ENCODE measurements at regions not wholly inside any gene's neighbourhood (a gene's known extent, or its start where the extent isn't known, plus 50 kb on each side); places are given as distances from the start of the nearest gene placed in this dataset.

DNA sequence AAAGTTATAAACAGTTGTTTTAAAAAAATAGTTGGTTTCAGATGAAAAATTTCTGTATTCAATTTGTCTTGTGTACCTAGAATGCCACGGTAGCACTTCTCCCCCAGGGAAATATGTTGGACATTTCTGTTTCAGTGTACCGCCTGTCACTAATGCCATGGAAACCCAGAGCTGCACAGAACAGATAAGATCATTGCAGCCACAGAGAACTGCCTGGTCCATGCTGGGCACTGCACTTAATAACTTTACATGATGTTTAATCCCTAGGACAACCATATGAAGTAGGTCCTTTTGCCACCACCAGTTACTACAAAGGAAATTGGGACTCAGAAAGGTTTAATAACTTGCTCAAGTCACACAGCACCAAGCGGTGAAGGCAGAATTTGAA, 253.4 kb upstream of the SRRM4 start:
- POLR2A ChIA-PET, result no interaction called here
- in situ Hi-C loops (cut with MboI), result no loop called here
- no peak for DNase-seq (ENCODE audit: extremely low read depth in 1 of 4, low spot score in 3 of 4)

DNA sequence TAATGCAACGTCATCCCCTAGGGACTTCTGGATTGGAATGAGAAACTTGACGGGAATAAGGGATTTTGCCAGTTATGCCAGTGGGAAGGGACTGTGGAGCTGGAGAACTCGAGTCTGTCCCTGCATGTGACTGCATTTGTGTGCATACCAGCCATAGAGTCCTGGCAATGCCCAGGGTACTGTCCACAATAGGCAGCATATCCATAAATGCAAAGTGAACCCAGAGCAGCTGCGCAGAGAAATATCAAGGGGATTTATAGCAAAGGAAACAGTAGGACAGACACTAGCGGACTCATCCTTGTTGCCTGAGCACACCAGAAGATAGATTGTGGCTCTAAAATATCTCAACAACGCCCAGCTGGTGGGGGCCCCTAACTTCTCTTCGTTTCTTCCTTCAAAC, 247.1 kb upstream of the SRRM4 start:
- intact Hi-C loops (cut with micrococcal nuclease) (no loop called here), in situ Hi-C loops (cut with MboI) (no loop called here)
- H2AFZ ChIP-seq (ENCODE audit: low read depth, low read length), result no peak overlapping the region
- ChIA-PET CTCF (ENCODE audit: low intra/inter-chr PET ratio) (no interaction called here), POLR2A (interaction anchor here (0.5 kb wide), 1 partner anchor 19 kb away, joined by 3 read pairs; no protein-coding TSS in a partner anchor)
- no peaks in the 10 kb centered on the region for H3K27me3 ChIP-seq (ENCODE audit: control insufficient read depth in 2 of 2, insufficient read depth in 2 of 2, low read length in 2 of 2)
- no peak overlapping the region for H3K9ac ChIP-seq (ENCODE audit: insufficient read depth in 1 of 2, low read depth in 2 of 2, low read length in 2 of 2)
- H3K27ac ChIP-seq (ENCODE audit: extremely low read depth, low read depth, low read length), result no peak overlapping the region
- H3K9me3 ChIP-seq (replicated peaks; ENCODE audit: control insufficient read depth, insufficient read depth, low read depth, low read length), result no peaks in the 10 kb centered on the region
- no peak for DNase-seq (ENCODE audit: extremely low read depth in 1 of 4, low spot score in 3 of 4)
- H3K36me3 ChIP-seq (ENCODE audit: control insufficient read depth, insufficient read depth, low read length), result no peaks in the 10 kb centered on the region
- no peak overlapping the region for H3K4me2 ChIP-seq (ENCODE audit: insufficient read depth, low read length)
- no peaks in the 10 kb centered on the region for H3K79me2 ChIP-seq (ENCODE audit: control insufficient read depth, insufficient read depth, low read length)
- H3K4me1 ChIP-seq (replicated peaks in 1 of 2; ENCODE audit: control insufficient read depth in 2 of 2, insufficient read depth in 2 of 2, low read length in 2 of 2), result no peaks in the 10 kb centered on the region
- BruUV-seq (replicated peaks), result no TSS peak
- H3K4me3 ChIP-seq, result no peak overlapping the region
- FAIRE-seq, result no peak
- 0% methylated on average over 7 of the region's 7 CpGs for WGBS (ENCODE audit: insufficient coverage, low coverage, missing lambda C conversion rate)
- ATAC-seq, result no peak
- H4K20me1 ChIP-seq (replicated peaks; ENCODE audit: control insufficient read depth, insufficient read depth, low read length), result no peaks in the 10 kb centered on the region
- no peaks in the 10 kb centered on the region for H3K9me1 ChIP-seq (ENCODE audit: control insufficient read depth, insufficient read depth, low read length)
- TF ChIP-seq ILK (tag; IDR thresholded peaks at IDR 0.05; ENCODE audit: borderline replicate concordance, low read depth) (no peak), ZC3H11A (IDR thresholded peaks at IDR 0.05; ENCODE audit: low read depth, low read length) (no peak), SRSF1 (IDR thresholded peaks at IDR 0.05; ENCODE audit: low read depth, low read length) (no peak), ELF1 (tag; IDR thresholded peaks at IDR 0.05) (no peak), ZNF766 (CRISPR knock-in tag; conservative IDR thresholded peaks at IDR 0.05) (no peak), FOXK2 (conservative IDR thresholded peaks at IDR 0.05 in 1 of 2, IDR thresholded peaks at IDR 0.05 in 1 of 2; ENCODE audit: low read depth in 2 of 2) (no peak), HMGN3 (IDR thresholded peaks at IDR 0.05; ENCODE audit: borderline replicate concordance, extremely low read depth, insufficient read length, low read depth, low read length) (no peak), FIP1L1 (IDR thresholded peaks at IDR 0.05; ENCODE audit: low read depth, low read length, poor library complexity, severe bottlenecking) (no peak), POLR2G (IDR thresholded peaks at IDR 0.05; ENCODE audit: low read depth, low read length) (no peak)
- TF ChIP-seq, protein P1, sequence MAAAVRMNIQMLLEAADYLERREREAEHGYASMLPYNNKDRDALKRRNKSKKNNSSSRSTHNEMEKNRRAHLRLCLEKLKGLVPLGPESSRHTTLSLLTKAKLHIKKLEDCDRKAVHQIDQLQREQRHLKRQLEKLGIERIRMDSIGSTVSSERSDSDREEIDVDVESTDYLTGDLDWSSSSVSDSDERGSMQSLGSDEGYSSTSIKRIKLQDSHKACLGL (CRISPR knock-in tag; IDR thresholded peaks at IDR 0.05; ENCODE audit: borderline replicate concordance, poor library complexity, severe bottlenecking), result no peak

More for the DNA sequence above, 253.4 kb upstream of the SRRM4 start:
- TF ChIP-seq RAD51 (IDR thresholded peaks at IDR 0.05; ENCODE audit: borderline replicate concordance, low read depth) (no peak), NFXL1 (CRISPR knock-in tag; IDR thresholded peaks at IDR 0.05) (no peak), SP2 (IDR thresholded peaks at IDR 0.05; ENCODE audit: extremely low read depth, low read depth, low read length, poor library complexity, severe bottlenecking) (no peak), LCOR (CRISPR knock-in tag; IDR thresholded peaks at IDR 0.05) (no peak), ZNF707 (CRISPR knock-in tag; conservative IDR thresholded peaks at IDR 0.05) (no peak), MAFK (IDR thresholded peaks at IDR 0.05; ENCODE audit: low read length) (no peak), MYBL2 (IDR thresholded peaks at IDR 0.05; ENCODE audit: low read depth) (no peak), MYBL2 (CRISPR knock-in tag; IDR thresholded peaks at IDR 0.05; ENCODE audit: borderline replicate concordance) (no peak)
- TF ChIP-seq, protein P2, sequence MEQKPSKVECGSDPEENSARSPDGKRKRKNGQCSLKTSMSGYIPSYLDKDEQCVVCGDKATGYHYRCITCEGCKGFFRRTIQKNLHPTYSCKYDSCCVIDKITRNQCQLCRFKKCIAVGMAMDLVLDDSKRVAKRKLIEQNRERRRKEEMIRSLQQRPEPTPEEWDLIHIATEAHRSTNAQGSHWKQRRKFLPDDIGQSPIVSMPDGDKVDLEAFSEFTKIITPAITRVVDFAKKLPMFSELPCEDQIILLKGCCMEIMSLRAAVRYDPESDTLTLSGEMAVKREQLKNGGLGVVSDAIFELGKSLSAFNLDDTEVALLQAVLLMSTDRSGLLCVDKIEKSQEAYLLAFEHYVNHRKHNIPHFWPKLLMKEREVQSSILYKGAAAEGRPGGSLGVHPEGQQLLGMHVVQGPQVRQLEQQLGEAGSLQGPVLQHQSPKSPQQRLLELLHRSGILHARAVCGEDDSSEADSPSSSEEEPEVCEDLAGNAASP (IDR thresholded peaks at IDR 0.05), result no peak
- WGBS (ENCODE audit: insufficient coverage, low coverage, missing lambda C conversion rate), result 0% methylated on average over 3 of the region's 3 CpGs
- no peak overlapping the region for H3K27ac ChIP-seq (ENCODE audit: extremely low read depth, low read depth, low read length)
- H3K9ac ChIP-seq (ENCODE audit: insufficient read depth in 1 of 2, low read depth in 2 of 2, low read length in 2 of 2), result no peak overlapping the region
- intact Hi-C loops (cut with micrococcal nuclease), result no loop called here
- H3K9me3 ChIP-seq (replicated peaks; ENCODE audit: control insufficient read depth, insufficient read depth, low read depth, low read length), result no peaks in the 10 kb centered on the region
- no peaks in the 10 kb centered on the region for H3K36me3 ChIP-seq (ENCODE audit: control insufficient read depth, insufficient read depth, low read length)
- CTCF ChIA-PET (ENCODE audit: low intra/inter-chr PET ratio), result no interaction called here
- no peaks in the 10 kb centered on the region for H3K27me3 ChIP-seq (ENCODE audit: control insufficient read depth in 2 of 2, insufficient read depth in 2 of 2, low read length in 2 of 2)
- H3K4me1 ChIP-seq (replicated peaks in 1 of 2; ENCODE audit: control insufficient read depth in 2 of 2, insufficient read depth in 2 of 2, low read length in 2 of 2), result no peaks in the 10 kb centered on the region
- H2AFZ ChIP-seq (ENCODE audit: low read depth, low read length), result no peak overlapping the region
- H3K4me2 ChIP-seq (ENCODE audit: insufficient read depth, low read length), result no peak overlapping the region
- ATAC-seq (no peak), FAIRE-seq (no peak)
- no peaks in the 10 kb centered on the region for H3K79me2 ChIP-seq (ENCODE audit: control insufficient read depth, insufficient read depth, low read length)
- no peaks in the 10 kb centered on the region for H4K20me1 ChIP-seq (replicated peaks; ENCODE audit: control insufficient read depth, insufficient read depth, low read length)
- no TSS peak for BruUV-seq (replicated peaks)
- no peaks in the 10 kb centered on the region for H3K9me1 ChIP-seq (ENCODE audit: control insufficient read depth, insufficient read depth, low read length)
- H3K4me3 ChIP-seq, result no peak overlapping the region
